GM10266 (cell line): ENCODE measurements at regions not wholly inside any gene's neighbourhood (a gene's known extent, or its start where the extent isn't known, plus 50 kb on each side); places are given as distances from the start of the nearest gene placed in this dataset.
A peak's percentile ranks its signal among the peaks of the same experiment; 100 is the strongest.

Experiments
- DNase-seq: peaks from one replicate; pipeline ENCODE4 v3.0.0; 2012; ENCODE audit errors: extremely low spot score
- TF ChIP-seq, protein P1 (sequence below): IDR thresholded peaks from 2 replicates; pipeline ENCODE4 v1.5.1; 2012; ENCODE audit warnings: mild to moderate bottlenecking, low read depth; ENCODE audit not compliant: control insufficient read depth, insufficient read depth; ENCODE audit errors: missing control alignments

DNA sequence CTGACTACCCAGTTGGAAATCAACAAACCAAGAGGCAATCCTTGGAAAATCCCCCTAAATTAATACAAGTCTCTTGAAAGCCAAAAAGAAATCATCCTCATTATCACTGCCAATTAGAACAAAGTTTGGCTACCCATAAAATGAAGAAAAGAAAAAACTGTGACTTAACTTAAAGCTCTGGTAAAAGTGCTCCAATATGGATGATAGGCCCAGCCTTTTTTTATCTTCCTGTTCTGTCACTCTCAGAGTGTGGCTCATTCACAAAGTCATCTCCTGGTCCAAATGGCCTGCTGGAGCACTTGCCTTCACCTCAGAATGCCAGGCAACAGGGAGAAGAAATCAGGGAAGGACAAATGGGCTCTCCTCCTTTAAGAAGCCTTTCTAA, 155.1 kb upstream of the GHITM start:
- no peak for DNase-seq
- TF ChIP-seq, protein P1, sequence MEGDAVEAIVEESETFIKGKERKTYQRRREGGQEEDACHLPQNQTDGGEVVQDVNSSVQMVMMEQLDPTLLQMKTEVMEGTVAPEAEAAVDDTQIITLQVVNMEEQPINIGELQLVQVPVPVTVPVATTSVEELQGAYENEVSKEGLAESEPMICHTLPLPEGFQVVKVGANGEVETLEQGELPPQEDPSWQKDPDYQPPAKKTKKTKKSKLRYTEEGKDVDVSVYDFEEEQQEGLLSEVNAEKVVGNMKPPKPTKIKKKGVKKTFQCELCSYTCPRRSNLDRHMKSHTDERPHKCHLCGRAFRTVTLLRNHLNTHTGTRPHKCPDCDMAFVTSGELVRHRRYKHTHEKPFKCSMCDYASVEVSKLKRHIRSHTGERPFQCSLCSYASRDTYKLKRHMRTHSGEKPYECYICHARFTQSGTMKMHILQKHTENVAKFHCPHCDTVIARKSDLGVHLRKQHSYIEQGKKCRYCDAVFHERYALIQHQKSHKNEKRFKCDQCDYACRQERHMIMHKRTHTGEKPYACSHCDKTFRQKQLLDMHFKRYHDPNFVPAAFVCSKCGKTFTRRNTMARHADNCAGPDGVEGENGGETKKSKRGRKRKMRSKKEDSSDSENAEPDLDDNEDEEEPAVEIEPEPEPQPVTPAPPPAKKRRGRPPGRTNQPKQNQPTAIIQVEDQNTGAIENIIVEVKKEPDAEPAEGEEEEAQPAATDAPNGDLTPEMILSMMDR: no peak

DNA sequence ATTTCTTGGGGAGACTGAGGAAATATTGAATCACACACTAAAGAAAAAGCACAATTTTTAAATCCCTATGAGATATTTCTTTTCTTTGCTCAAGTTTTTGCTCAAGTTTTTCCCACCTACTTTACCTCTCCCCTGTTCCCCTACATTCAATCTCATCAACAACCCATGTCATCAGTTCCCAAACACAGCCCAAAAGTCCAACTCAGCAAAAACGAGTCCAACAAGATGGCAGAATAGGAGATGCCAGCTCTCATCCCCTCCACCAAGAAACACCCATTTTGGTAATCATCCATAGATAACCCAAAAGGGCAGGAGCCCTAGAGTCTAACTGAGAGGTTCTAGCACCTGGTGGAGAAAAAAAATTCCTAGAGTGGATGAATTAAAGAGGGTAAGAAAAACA, 152.5 kb upstream of the GHITM start:
- TF ChIP-seq, protein P1: no peak
- no peak for DNase-seq

DNA sequence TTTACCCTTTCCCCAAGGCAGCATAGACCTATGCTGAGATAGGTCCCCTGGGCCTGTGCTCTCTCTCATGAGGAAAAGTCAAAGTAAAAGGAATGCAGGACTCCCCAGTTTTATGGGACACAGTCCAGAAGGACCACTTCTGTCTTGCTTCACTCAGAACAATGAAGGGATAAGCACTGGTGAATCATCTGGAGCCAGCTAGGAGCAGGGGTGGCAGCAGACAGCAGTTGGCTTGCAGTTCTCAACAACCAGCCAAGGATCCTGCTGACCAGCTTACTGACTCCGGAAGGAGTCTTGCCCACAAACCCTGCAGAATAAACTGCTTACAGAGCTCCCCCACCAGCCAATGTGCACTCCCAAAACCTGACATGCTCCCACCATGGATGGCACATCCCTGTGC, 152.1 kb upstream of the GHITM start:
- no peak for DNase-seq
- TF ChIP-seq, protein P1: no peak

DNA sequence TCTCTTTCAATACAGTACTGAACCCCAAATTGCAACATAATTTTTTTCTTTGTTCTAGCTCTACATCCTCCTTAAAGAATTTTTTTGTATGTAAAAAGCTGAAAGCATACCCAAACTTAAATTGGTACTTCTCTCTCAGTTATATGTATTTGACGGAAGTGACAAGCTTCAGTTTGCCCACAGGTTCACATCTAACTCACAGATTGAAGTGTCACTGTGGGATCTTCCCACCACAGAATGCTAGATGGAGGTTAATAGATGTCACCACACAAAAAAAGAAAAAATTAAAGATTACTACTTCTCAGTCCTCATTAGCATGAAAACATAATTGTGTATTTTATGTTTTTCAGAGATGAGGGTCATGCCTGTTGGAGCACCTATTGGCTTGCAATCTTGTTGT, 150.9 kb upstream of the GHITM start:
- DNase-seq: no peak
- TF ChIP-seq, protein P1: no peak

DNA sequence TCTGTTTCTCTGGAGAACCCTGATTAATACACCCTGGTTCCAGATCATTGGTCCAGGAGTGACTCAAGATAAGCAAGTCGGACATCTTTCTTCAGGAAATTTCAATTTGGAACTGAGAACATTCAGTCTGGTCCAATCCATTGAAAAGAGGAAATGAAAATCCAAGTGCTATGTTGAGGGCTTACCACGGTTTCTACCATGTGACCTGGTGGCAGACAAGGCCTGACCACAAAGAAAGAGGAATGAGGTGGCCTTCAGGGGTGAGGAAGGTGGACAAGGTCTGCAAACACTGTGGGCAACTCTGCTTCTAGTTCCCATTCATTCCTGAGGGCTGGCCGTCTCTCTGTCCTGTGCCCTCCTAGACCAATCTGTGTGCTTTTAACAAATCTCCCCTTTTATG, 149.2 kb upstream of the GHITM start:
- TF ChIP-seq, protein P1: no peak

GRCh38 chr10:83991986-83992753, 147.1 kb upstream of the GHITM start:
- peak; percentile 39 for DNase-seq

More for the DNA sequence above, 149.2 kb upstream of the GHITM start:
- no peak for DNase-seq

DNA sequence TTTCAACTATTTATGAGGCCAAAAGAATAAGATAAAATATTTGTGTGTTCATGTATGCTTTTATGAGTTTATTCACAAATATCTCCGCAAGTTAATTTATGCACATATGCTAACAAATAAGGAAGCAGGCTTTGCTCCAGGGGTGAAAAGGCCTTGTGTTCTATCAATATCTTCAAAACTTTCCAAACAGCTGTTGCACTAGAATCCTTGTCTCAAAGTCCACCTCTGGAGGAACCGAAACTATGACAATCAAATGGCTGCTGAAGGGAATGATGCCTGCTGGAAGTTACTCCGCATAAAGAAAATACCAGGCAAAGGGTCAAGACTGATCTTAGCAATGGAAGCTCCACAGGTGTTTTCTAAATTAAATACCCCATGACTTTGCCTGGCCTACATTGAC, 145.0 kb upstream of the GHITM start:
- TF ChIP-seq, protein P1: no peak
- no peak for DNase-seq

More at GRCh38 chr10:83991986-83992753, 147.1 kb upstream of the GHITM start:
- TF ChIP-seq, protein P1: peak; percentile 55
